Tongue (tissue), 1 donor: ENCODE measurements at regions not wholly inside any gene's neighbourhood (a gene's known extent, or its start where the extent isn't known, plus 50 kb on each side); places are given as distances from the start of the nearest gene placed in this dataset.

Source experiments
- DNase-seq: peaks from one replicate; pipeline ENCODE4 v3.0.0-alpha.2; 2015

DNA sequence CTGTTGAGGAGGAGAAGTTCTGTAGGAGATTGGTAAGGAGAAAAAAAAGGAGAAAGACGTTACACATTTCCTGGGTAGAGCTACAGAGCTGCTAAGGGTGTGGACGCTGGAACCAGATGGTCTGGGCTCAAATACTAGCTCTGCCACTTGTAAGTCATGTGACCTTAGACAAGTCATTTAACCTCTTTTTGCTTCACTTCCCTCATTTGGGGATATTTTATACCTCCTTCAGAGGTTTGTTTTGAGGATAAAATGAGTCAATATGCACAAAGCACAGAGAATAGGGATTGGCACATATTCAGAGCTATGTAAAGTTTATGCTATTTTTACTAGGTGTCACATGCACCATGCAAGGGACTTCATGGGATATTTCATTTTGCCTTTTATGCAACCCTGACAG lies 708.8 kb downstream of the DHX35 start:
- no peak for DNase-seq

GRCh38 chr20:39669659-39670058 lies 707.5 kb downstream of the DHX35 start:
- no peak for DNase-seq

DNA sequence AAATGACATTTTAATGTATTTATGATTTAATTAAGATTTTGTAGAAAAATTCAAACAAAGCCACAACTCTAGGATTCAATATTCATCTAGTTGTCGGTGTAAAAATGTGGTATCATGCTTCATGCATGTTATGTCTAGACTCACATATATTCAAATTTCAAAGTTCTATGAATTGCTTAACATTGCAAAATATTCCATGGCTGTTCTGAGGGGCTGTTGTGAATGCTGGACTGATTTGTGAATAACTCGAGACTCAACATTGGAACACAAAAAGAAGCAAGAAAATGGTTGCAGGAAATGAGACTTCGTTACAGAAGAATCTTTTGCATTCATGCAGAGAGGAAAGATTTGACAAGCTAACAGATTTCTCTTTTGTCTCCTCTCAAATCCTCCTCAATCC lies 705.9 kb downstream of the DHX35 start:
- DNase-seq, result no peak

- no peak for DNase-seq
Observed at GRCh38 chr20:39661833-39662232, 699.7 kb downstream of the DHX35 start.

GRCh38 chr20:39660965-39661364 lies 698.8 kb downstream of the DHX35 start:
- no peak for DNase-seq

DNA sequence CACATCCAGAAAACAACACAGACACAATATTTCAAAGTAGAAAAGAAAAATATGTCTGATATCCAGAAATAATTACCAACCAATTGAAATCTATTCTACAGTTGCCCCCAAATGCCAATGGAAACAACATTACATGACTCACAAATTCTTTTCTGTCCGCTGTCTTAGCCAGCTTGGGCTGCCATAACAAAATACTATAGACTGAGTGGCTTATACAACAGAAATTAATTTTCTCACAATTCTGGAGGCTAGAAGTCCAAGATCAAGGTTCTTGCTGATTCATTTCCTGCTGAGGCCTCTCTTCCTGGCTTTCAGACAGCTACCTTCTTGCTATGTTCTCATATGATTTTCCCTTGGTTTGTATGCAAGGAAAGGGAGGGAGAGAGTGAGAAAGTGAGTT lies 698.1 kb downstream of the DHX35 start:
- no peak for DNase-seq

- DNase-seq, result no peak
Observed at GRCh38 chr20:39658662-39659409, 696.7 kb downstream of the DHX35 start.

DNA sequence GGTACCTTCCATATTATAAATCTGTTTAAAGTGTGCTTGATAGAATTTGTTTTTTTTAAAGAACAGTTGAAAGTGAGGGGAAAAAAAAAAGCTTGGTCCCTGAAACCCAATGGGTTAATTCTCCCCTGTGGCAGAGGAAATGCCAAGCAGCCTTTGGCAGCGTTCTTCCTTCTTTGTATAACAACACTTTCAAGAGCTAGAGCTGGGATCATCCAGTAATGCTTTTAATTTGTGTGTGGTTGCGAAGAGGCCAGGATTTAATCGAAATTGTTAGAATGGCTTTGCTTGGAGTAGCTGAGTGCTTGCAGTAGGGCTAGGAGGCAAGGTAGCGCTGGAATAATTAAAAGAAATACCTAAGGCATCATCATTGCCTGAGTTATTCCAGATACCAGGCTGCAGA lies 692.0 kb downstream of the DHX35 start:
- no peak for DNase-seq

- no peak for DNase-seq
Observed at GRCh38 chr20:39651645-39652325, 689.6 kb downstream of the DHX35 start.

DNA sequence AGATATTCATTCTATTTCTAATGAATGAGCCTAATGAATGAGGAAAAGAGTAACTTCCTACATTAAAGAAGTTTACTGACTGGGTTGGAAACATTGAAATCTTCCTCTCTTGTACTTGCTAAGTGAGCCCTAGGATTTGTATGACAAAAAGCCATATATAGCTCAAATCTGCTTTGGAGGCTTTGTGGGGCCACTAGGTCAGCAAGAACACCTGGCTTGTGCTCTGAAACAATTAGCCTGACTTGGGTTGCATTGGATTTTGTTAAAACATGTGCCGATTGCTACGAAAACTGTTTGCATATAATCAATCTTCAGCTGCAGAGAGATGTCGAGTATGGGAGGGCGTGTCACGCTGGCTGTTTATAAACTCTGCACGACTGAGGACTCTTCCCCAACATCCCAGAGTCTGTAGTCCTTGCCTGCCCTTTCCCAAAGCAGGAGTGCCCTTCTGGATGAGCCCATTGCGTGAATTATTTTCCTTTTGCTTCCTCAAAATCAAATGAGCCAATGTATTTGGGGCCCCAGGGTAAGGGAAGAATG lies 684.8 kb downstream of the DHX35 start:
- DNase-seq, result no peak

- peak; percentile 57 for DNase-seq
Observed at GRCh38 chr20:39645131-39645530, 683.0 kb downstream of the DHX35 start.

DNA sequence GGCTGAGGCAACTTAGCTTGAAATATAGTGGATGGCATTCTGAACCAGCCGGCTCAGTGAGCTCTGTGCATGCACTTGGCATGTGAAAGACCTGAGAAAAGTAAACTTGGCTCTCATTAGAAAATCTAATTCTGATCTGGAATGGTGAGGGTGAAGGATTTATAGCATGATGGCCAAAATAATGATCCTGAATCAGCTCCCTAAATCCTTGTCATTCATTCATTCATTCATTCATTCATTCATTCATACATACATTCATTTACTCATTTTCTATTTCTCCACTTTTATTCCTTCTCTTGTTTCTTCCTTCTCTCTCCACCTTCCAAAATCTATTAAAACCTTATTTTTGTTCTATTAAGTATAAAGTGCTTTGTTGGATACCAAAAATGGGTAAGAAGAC lies 681.1 kb downstream of the DHX35 start:
- DNase-seq, result no peak

- no peak for DNase-seq
Observed at GRCh38 chr20:39641423-39641822, 679.3 kb downstream of the DHX35 start.

GRCh38 chr20:39640147-39640546 lies 678.0 kb downstream of the DHX35 start:
- no peak for DNase-seq

DNA sequence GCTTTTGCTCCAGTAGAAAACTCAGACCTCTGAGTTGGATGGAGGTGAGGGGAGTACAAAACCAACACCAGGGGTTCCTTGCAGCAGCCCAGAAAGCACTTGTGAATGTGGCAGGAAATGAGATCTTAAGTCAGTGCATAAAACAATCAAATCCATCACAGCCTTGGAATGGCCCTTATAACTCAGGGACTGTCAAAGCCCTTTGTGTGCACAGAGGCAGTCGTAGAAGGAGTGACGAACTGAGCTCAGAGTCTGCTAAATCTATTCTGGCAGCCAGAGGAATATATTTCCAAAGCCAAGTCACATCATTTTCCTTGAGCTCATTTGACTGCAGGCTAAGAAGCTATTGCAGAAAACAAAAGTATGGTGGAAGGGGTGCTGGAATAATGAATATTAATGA lies 676.6 kb downstream of the DHX35 start:
- peak; percentile 41 for DNase-seq

GRCh38 chr20:39633689-39634088 lies 671.5 kb downstream of the DHX35 start:
- DNase-seq, result no peak

DNA sequence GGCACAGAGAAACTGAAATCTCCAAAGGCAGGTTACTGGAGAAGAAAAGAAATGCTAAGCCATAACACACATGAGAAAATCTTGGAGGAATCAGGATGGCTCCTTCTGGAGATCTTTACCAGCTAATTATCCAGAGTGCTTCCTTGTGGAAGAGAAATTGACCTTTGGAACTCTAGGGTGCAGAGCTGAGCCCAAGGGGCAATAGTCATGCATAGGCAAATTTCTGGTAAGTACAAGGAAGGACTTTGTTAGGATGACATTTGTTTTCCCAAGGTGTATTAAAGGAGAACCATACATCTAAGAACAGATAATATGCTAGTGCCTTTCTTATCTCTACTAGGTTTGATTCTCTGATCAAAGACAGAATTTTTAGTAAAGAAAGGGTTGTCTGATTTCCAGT lies 670.6 kb downstream of the DHX35 start:
- DNase-seq, result no peak

- DNase-seq, result no peak
Observed at GRCh38 chr20:39632176-39632575, 670.0 kb downstream of the DHX35 start.

GRCh38 chr20:39631557-39631956 lies 669.4 kb downstream of the DHX35 start:
- DNase-seq, result no peak

DNA sequence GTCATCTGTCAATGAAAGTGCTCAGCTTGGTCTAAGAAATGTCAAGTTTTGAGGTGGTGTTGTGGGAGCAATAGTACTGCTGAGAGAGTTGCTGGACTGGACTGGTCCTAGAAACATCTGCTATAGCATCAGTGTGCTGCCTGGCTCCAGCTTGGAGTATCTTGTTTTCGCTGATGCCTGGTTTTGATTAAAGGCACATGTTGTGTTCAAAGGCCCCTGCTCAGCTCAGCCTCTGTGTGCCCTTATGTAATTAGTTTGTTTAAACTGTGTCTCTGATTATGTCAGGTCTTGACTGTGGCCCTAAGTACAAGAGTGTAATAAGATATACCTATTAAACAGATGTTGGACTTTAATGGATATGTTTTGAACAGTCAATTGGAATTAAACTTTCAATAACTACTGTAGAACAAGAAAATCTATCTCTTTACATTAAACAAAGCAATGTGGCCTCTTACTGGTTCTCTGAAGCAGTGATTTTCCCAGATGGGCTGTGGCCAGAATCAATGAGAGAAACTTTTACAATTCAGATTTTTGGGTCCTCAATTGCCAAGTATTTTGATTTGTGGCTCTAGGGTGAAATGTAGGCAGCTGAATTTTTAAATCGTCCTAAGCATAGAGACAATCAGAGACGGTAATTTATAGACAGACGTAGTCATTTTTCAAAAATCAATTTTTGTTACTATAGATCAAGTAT lies 668.2 kb downstream of the DHX35 start:
- peak; percentile 49 for DNase-seq

- no peak for DNase-seq
Observed at GRCh38 chr20:39627765-39628164, 665.6 kb downstream of the DHX35 start.

DNA sequence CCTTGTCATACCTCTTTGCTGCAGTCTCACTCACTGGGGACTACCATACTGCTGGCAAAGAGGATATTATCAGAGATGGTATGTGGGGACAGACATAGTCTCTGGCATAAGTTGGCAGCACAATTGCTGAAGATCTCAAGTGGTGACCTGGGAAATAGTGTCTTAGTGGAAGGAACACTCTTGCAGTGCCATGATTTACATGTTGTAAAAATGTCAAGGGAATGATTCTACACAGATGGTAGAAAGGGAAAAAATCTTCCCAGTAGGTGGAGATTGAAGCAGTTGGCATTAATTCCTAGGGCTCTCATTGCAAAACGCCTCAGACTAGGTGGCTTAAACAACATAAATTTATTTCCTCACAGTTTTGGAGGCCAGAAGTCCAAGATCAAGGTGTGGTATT lies 662.2 kb downstream of the DHX35 start:
- DNase-seq, result no peak

GRCh38 chr20:39623584-39624234 lies 661.6 kb downstream of the DHX35 start:
- no peak for DNase-seq
